Endothelial cell of umbilical vein (primary cell): ENCODE measurements at regions not wholly inside any gene's neighbourhood (a gene's known extent, or its start where the extent isn't known, plus 50 kb on each side); places are given as distances from the start of the nearest gene placed in this dataset.

ENCODE experiments used
- BruUV-seq: library from RNA; stranded (reverse); fragments of 400-500 nt; replicated peaks from 2 replicates; lab custom pipeline; 2021; lab: Mats Ljungman, UMichigan
- CTCF ChIA-PET: fragments of 300-600, 350-600 bp; sonication (Branson Sonifier 250); formaldehyde crosslinking; loops from one replicate; lab custom pipeline; 2021; ENCODE audit warnings: antibody characterized with exemption, inconsistent platforms; lab: Charles Lee
- POLR2A ChIA-PET: fragments of 300-600, 350-600 bp; sonication (Branson Sonifier 250); formaldehyde crosslinking; loops from one replicate; lab custom pipeline; 2021; ENCODE audit warnings: antibody characterized with exemption, inconsistent platforms; lab: Charles Lee
- DNase-seq: peaks from one replicate; pipeline ENCODE4 v3.0.0-alpha.2; 2011; ENCODE audit warnings: low read depth, low spot score
- FAIRE-seq: peaks from 2 replicates; lab custom pipeline; 2011; peaks lifted over from hg19 to GRCh38; lab: Jason Lieb, UNC
- H2AFZ ChIP-seq: 2 replicates; pipeline ENCODE4 v1.6.0; 2012; ENCODE audit warnings: low read depth, low read length, control low read depth, inconsistent platforms
- H3K27ac ChIP-seq: 2 replicates; pipeline ENCODE4 v1.5.1; 2011; ENCODE audit warnings: low read depth, mild to moderate bottlenecking, control low read depth, low read length, moderate library complexity; ENCODE audit not compliant: insufficient read depth
- H3K27me3 ChIP-seq, 2 experiments: 2 replicates each; pipeline versions ENCODE4 v1.6.0 to v1.6.1; 2011; ENCODE audit warnings: low read length in 2 of 2, mixed read lengths in 1 of 2; ENCODE audit not compliant: control insufficient read depth in 2 of 2, insufficient read depth in 2 of 2
- H3K36me3 ChIP-seq, 2 experiments: 2 replicates in 1 of 2; 3 replicates in 1 of 2; pipeline ENCODE4 v1.5.1; 2011; ENCODE audit warnings: low read length in 2 of 2, mild to moderate bottlenecking in 1 of 2, moderate library complexity in 1 of 2; ENCODE audit not compliant: control insufficient read depth in 2 of 2, insufficient read depth in 2 of 2; ENCODE audit errors: extremely low read depth in 1 of 2
- H3K4me1 ChIP-seq: 3 replicates; pipeline ENCODE4 v1.5.1; 2011; ENCODE audit warnings: mild to moderate bottlenecking, low read length; ENCODE audit not compliant: control insufficient read depth, insufficient read depth; ENCODE audit errors: extremely low read depth
- H3K4me2 ChIP-seq: 2 replicates; pipeline ENCODE4 v1.6.1; 2011; ENCODE audit warnings: low read length, control low read depth, mixed read lengths; ENCODE audit not compliant: insufficient read depth
- H3K4me3 ChIP-seq, 3 experiments: fragments of 200-600 bp in 1 of 3; sonication (generic), shearing (Covaris generic) in 1 of 3; replicated peaks in 1 of 3; 2 replicates each; pipeline ENCODE4 v1.5.1; 2011 to 2016; ENCODE audit warnings: control low read depth in 3 of 3, low read length in 3 of 3, mild to moderate bottlenecking in 2 of 3, inconsistent platforms in 1 of 3, low read depth in 1 of 3, moderate library complexity in 1 of 3; ENCODE audit not compliant: insufficient read depth in 1 of 3
- H3K79me2 ChIP-seq: 2 replicates; pipeline ENCODE4 v1.6.0; 2012; ENCODE audit warnings: low read length, inconsistent platforms; ENCODE audit not compliant: control insufficient read depth, insufficient read depth
- H3K9ac ChIP-seq: replicated peaks from 2 replicates; pipeline ENCODE3; 2011; ENCODE audit warnings: low read length, control low read depth; ENCODE audit not compliant: insufficient read depth; ENCODE audit errors: extremely low read depth
- H3K9me1 ChIP-seq: replicated peaks from 3 replicates; pipeline ENCODE4 v1.6.0; 2011; ENCODE audit warnings: mild to moderate bottlenecking, low read length; ENCODE audit not compliant: control insufficient read depth, insufficient read depth; ENCODE audit errors: extremely low read depth
- H3K9me3 ChIP-seq: replicated peaks from 2 replicates; pipeline ENCODE4 v1.5.1; 2012; ENCODE audit warnings: low read length, inconsistent platforms; ENCODE audit not compliant: control insufficient read depth, insufficient read depth
- H4K20me1 ChIP-seq: replicated peaks from 2 replicates; pipeline ENCODE3; 2011; ENCODE audit warnings: mild to moderate bottlenecking, low read length; ENCODE audit not compliant: control insufficient read depth, insufficient read depth; ENCODE audit errors: extremely low read depth
- EZH2 ChIP-seq: IDR thresholded peaks from 2 replicates; pipeline ENCODE4 v1.6.1; 2012; ENCODE audit warnings: borderline replicate concordance, low read depth, mild to moderate bottlenecking, moderate library complexity, low read length, inconsistent platforms; ENCODE audit not compliant: severe bottlenecking
- FOS ChIP-seq: IDR thresholded peaks from 2 replicates; pipeline ENCODE4 v1.6.1; 2011; ENCODE audit warnings: mild to moderate bottlenecking, low read length, moderate library complexity, borderline replicate concordance; ENCODE audit not compliant: insufficient read depth
- GATA2 ChIP-seq: IDR thresholded peaks from 2 replicates; pipeline ENCODE4 v1.7.0; 2011; ENCODE audit warnings: low read depth, mild to moderate bottlenecking, moderate library complexity, mixed read lengths, low read length; ENCODE audit not compliant: insufficient read length, insufficient read depth
- JUN ChIP-seq: IDR thresholded peaks from 2 replicates; pipeline ENCODE4 v1.6.1; 2011; ENCODE audit warnings: borderline replicate concordance, low read depth; ENCODE audit not compliant: insufficient read length, insufficient read depth
- MYC ChIP-seq: IDR thresholded peaks from one replicate; pipeline ENCODE4 v1.6.1; 2011; ENCODE audit warnings: mild to moderate bottlenecking, low read depth, low read length
- POLR2A ChIP-seq: IDR thresholded peaks from 2 replicates; pipeline ENCODE4 v1.6.1; 2012; ENCODE audit warnings: low read depth, mild to moderate bottlenecking, control low read depth, low read length
- POLR2AphosphoS5 ChIP-seq: IDR thresholded peaks from 2 replicates; pipeline ENCODE4 v1.6.1; 2012; ENCODE audit warnings: low read depth, mild to moderate bottlenecking, control low read depth, low read length, moderate library complexity; ENCODE audit not compliant: insufficient read depth
- dilution Hi-C: fragments of 300-500 bp; cut with MboI; formaldehyde crosslinking; loops from one replicate; pipeline ENCODE4 v1.15.0; 2019; ENCODE audit warnings: low sequenced_read_pairs; ENCODE audit not compliant: extremely low pct_ligation_motif_present
- intact Hi-C: fragments of 100-400 bp; cut with micrococcal nuclease; formaldehyde crosslinking; loops from one replicate; pipeline ENCODE4 v1.10.0; 2022
- TF ChIP-seq, protein P1 (sequence below): IDR thresholded peaks from 2 replicates; pipeline ENCODE4 v1.6.1; 2011; ENCODE audit not compliant: insufficient read depth, insufficient read length
- TF ChIP-seq, protein P2 (sequence below), 2 donors: IDR thresholded peaks; 1 replicate in 1 of 2; 2 replicates in 1 of 2; pipeline ENCODE4 v1.5.1; 2011; ENCODE audit warnings: low read length in 2 of 2, mild to moderate bottlenecking in 2 of 2, moderate library complexity in 2 of 2, control low read depth in 1 of 2, inconsistent platforms in 1 of 2, low read depth in 1 of 2; ENCODE audit not compliant: insufficient read depth in 1 of 2; ENCODE audit errors: extremely low read depth in 1 of 2

DNA sequence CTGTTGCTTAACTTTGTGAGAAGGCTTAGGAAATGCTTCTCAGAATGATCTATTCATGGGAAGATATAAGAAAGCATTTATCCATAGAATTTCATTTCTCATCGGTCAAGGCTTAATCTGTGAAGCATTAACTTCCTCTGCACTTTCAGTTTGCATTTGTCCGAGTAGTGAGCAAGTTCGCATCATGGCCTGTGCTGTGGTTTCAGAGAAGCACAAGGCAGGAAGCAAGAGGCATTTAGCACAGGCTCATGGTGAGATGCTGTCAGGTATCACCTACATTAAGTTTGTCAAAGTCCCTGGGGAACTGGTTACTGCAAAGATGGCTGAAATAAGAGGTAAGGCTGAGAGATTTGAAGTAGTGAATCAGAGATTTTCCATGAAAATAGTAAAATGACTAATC, 244.9 kb downstream of the NAP1L3 start:
- FAIRE-seq (no peak), DNase-seq (no peak)
- no peak for TF ChIP-seq POLR2A
- TF ChIP-seq EZH2: no peak
- TF ChIP-seq POLR2AphosphoS5: no peak
- TF ChIP-seq GATA2: no peak
- no peak for TF ChIP-seq MYC
- no peak for TF ChIP-seq FOS
- TF ChIP-seq, protein P1, sequence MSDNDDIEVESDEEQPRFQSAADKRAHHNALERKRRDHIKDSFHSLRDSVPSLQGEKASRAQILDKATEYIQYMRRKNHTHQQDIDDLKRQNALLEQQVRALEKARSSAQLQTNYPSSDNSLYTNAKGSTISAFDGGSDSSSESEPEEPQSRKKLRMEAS: no peak
- TF ChIP-seq JUN: no peak
- TF ChIP-seq, protein P2, sequence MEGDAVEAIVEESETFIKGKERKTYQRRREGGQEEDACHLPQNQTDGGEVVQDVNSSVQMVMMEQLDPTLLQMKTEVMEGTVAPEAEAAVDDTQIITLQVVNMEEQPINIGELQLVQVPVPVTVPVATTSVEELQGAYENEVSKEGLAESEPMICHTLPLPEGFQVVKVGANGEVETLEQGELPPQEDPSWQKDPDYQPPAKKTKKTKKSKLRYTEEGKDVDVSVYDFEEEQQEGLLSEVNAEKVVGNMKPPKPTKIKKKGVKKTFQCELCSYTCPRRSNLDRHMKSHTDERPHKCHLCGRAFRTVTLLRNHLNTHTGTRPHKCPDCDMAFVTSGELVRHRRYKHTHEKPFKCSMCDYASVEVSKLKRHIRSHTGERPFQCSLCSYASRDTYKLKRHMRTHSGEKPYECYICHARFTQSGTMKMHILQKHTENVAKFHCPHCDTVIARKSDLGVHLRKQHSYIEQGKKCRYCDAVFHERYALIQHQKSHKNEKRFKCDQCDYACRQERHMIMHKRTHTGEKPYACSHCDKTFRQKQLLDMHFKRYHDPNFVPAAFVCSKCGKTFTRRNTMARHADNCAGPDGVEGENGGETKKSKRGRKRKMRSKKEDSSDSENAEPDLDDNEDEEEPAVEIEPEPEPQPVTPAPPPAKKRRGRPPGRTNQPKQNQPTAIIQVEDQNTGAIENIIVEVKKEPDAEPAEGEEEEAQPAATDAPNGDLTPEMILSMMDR (IDR thresholded peaks at IDR 0.05; ENCODE audit: extremely low read depth in 1 of 2, insufficient read depth in 1 of 2, low read depth in 1 of 2, low read length in 2 of 2): no peak
- H3K4me3 ChIP-seq: no peak overlapping the region
- no peaks in the 10 kb centered on the region for H3K9me1 ChIP-seq
- ChIA-PET CTCF (no interaction called here), POLR2A (no interaction called here)
- no peaks in the 10 kb centered on the region for H3K9me3 ChIP-seq
- no peak overlapping the region for H3K9ac ChIP-seq
- H3K4me1 ChIP-seq: no peaks in the 10 kb centered on the region
- no peaks in the 10 kb centered on the region for H3K36me3 ChIP-seq
- H3K27me3 ChIP-seq: no peaks in the 10 kb centered on the region
- dilution Hi-C loops: no loop called here
- H3K27ac ChIP-seq: no peak overlapping the region
- intact Hi-C loops: no loop called here
- no peak overlapping the region for H3K4me2 ChIP-seq
- H3K79me2 ChIP-seq: no peaks in the 10 kb centered on the region
- H2AFZ ChIP-seq: no peak overlapping the region
- BruUV-seq: no TSS peak
- no peaks in the 10 kb centered on the region for H4K20me1 ChIP-seq
